T-helper 17 cell (primary cell): ENCODE measurements at regions not wholly inside any gene's neighbourhood (a gene's known extent, or its start where the extent isn't known, plus 50 kb on each side); places are given as distances from the start of the nearest gene placed in this dataset.
"Not testable (repeated sequence)": the region's sequence is repeated elsewhere in the genome, so short reads cannot be mapped to it uniquely, and the experiment has no call there.

Source experiments
- ATAC-seq: fragments of 150-1000 bp; cut with Tn5 transposase; 2 replicates; pipeline ENCODE4 v1.10.0; 2021; ENCODE audit warnings: mild to moderate bottlenecking, moderate library complexity
- DNase-seq, 3 donors: peaks; one replicate each; pipeline versions ENCODE4 v3.0.0 to v3.0.0-alpha.2; 2020 to 2021
- H3K9me3 ChIP-seq: one replicate; pipeline ENCODE4 v1.7.0; 2013; ENCODE audit warnings: low read length, mild to moderate bottlenecking; ENCODE audit not compliant: control insufficient read depth, poor library complexity, severe bottlenecking
- H3K27ac Mint-ChIP-seq: one replicate; pipeline ENCODE4 v1.8.0; 2022; ENCODE audit warnings: mild to moderate bottlenecking, moderate library complexity, mixed read lengths
- H3K27me3 Mint-ChIP-seq: one replicate; pipeline ENCODE4 v1.8.0; 2022; ENCODE audit warnings: mixed read lengths
- H3K36me3 Mint-ChIP-seq: one replicate; pipeline ENCODE4 v1.8.0; 2022; ENCODE audit warnings: low read depth, mixed read lengths
- H3K4me1 Mint-ChIP-seq: one replicate; pipeline ENCODE4 v1.8.0; 2022; ENCODE audit warnings: mild to moderate bottlenecking, mixed read lengths
- H3K4me3 Mint-ChIP-seq: one replicate; pipeline ENCODE4 v1.8.0; 2022; ENCODE audit warnings: mild to moderate bottlenecking, moderate library complexity, mixed read lengths

- H3K36me3 Mint-ChIP-seq, result no peaks in the 10 kb centered on the region
- ATAC-seq (no peak), DNase-seq (no peak)
- H3K4me1 Mint-ChIP-seq, result no peaks in the 10 kb centered on the region
- H3K4me3 Mint-ChIP-seq, result no peak overlapping the region
- no peaks in the 10 kb centered on the region for H3K27me3 Mint-ChIP-seq
- H3K9me3 ChIP-seq, result no peaks in the 10 kb centered on the region
- no peak overlapping the region for H3K27ac Mint-ChIP-seq
These were observed 1747.9 kb upstream of the SPRY2 start for GRCh38 chr13:82088781-82089180.

GRCh38 chr13:82076496-82076895 is 1735.6 kb upstream of the SPRY2 start:
- Mint-ChIP-seq H3K4me1 (no peaks in the 10 kb centered on the region), H3K27me3 (no peaks in the 10 kb centered on the region), H3K4me3 (no peak overlapping the region), H3K36me3 (no peaks in the 10 kb centered on the region), H3K27ac (no peak overlapping the region)
- H3K9me3 ChIP-seq, result peaks cover 4% of the 10 kb centered on the region
- ATAC-seq (no peak), DNase-seq (no peak)

GRCh38 chr13:82070416-82070815 is 1729.5 kb upstream of the SPRY2 start:
- Mint-ChIP-seq H3K36me3 (no peaks in the 10 kb centered on the region), H3K4me1 (no peaks in the 10 kb centered on the region), H3K27me3 (no peaks in the 10 kb centered on the region), H3K27ac (no peak overlapping the region), H3K4me3 (no peak overlapping the region)
- DNase-seq (no peak), ATAC-seq (no peak)
- peaks cover 4% of the 10 kb centered on the region for H3K9me3 ChIP-seq

GRCh38 chr13:82062772-82063171 is 1721.8 kb upstream of the SPRY2 start:
- no peaks in the 10 kb centered on the region for H3K27me3 Mint-ChIP-seq
- H3K4me3 Mint-ChIP-seq, result no peak overlapping the region
- H3K4me1 Mint-ChIP-seq, result no peaks in the 10 kb centered on the region
- no peaks in the 10 kb centered on the region for H3K9me3 ChIP-seq
- DNase-seq (no peak), ATAC-seq (no peak)
- H3K27ac Mint-ChIP-seq, result no peak overlapping the region
- no peaks in the 10 kb centered on the region for H3K36me3 Mint-ChIP-seq

GRCh38 chr13:82058364-82058763 is 1717.4 kb upstream of the SPRY2 start:
- ATAC-seq (no peak), DNase-seq (no peak)
- H3K4me3 Mint-ChIP-seq, result no peak overlapping the region
- no peak overlapping the region for H3K27ac Mint-ChIP-seq
- no peaks in the 10 kb centered on the region for H3K36me3 Mint-ChIP-seq
- H3K9me3 ChIP-seq, result no peaks in the 10 kb centered on the region
- H3K27me3 Mint-ChIP-seq, result no peaks in the 10 kb centered on the region
- no peaks in the 10 kb centered on the region for H3K4me1 Mint-ChIP-seq

GRCh38 chr13:82045316-82045715 is 1704.4 kb upstream of the SPRY2 start:
- ATAC-seq, H3K36me3 Mint-ChIP-seq, H3K27me3 Mint-ChIP-seq, H3K9me3 ChIP-seq, DNase-seq, H3K27ac Mint-ChIP-seq, H3K4me3 Mint-ChIP-seq, H3K4me1 Mint-ChIP-seq: not testable (repeated sequence)

- Mint-ChIP-seq H3K27me3 (no peaks in the 10 kb centered on the region), H3K27ac (no peak overlapping the region), H3K36me3 (no peaks in the 10 kb centered on the region), H3K4me3 (no peak overlapping the region), H3K4me1 (no peaks in the 10 kb centered on the region)
- ATAC-seq (no peak), DNase-seq (no peak)
- H3K9me3 ChIP-seq, result no peaks in the 10 kb centered on the region
These were observed 1695.7 kb upstream of the SPRY2 start for GRCh38 chr13:82036602-82037001.

GRCh38 chr13:82011355-82011754 is 1670.4 kb upstream of the SPRY2 start:
- Mint-ChIP-seq H3K4me1 (no peaks in the 10 kb centered on the region), H3K27ac (no peak overlapping the region), H3K36me3 (no peaks in the 10 kb centered on the region), H3K4me3 (no peak overlapping the region), H3K27me3 (no peaks in the 10 kb centered on the region)
- ATAC-seq, result no peak
- no peaks in the 10 kb centered on the region for H3K9me3 ChIP-seq
- DNase-seq, result no peak

- Mint-ChIP-seq H3K27me3 (no peaks in the 10 kb centered on the region), H3K27ac (no peak overlapping the region), H3K36me3 (no peaks in the 10 kb centered on the region), H3K4me3 (no peak overlapping the region), H3K4me1 (no peaks in the 10 kb centered on the region)
- ATAC-seq, result no peak
- H3K9me3 ChIP-seq, result no peaks in the 10 kb centered on the region
- DNase-seq, result no peak
These were observed 1669.9 kb upstream of the SPRY2 start for GRCh38 chr13:82010780-82011179.

GRCh38 chr13:82002710-82003109 is 1661.8 kb upstream of the SPRY2 start:
- DNase-seq, result no peak
- H3K27ac Mint-ChIP-seq, result no peak overlapping the region
- H3K27me3 Mint-ChIP-seq, result no peaks in the 10 kb centered on the region

GRCh38 chr13:81995316-81995715 is 1654.4 kb upstream of the SPRY2 start:
- H3K27ac Mint-ChIP-seq, result no peak overlapping the region
- ATAC-seq (no peak), DNase-seq (no peak)
- H3K4me3 Mint-ChIP-seq, result no peak overlapping the region
- H3K9me3 ChIP-seq, result peaks cover 1% of the 10 kb centered on the region
- H3K36me3 Mint-ChIP-seq, result no peaks in the 10 kb centered on the region
- H3K27me3 Mint-ChIP-seq, result no peaks in the 10 kb centered on the region
- H3K4me1 Mint-ChIP-seq, result no peaks in the 10 kb centered on the region

More at GRCh38 chr13:82002710-82003109, 1661.8 kb upstream of the SPRY2 start:
- ATAC-seq, result no peak
- peaks cover 2% of the 10 kb centered on the region for H3K9me3 ChIP-seq
- Mint-ChIP-seq H3K36me3 (no peaks in the 10 kb centered on the region), H3K4me1 (no peaks in the 10 kb centered on the region), H3K4me3 (no peak overlapping the region)

- no peaks in the 10 kb centered on the region for H3K27me3 Mint-ChIP-seq
- H3K4me1 Mint-ChIP-seq, result no peaks in the 10 kb centered on the region
- no peak overlapping the region for H3K4me3 Mint-ChIP-seq
- no peaks in the 10 kb centered on the region for H3K36me3 Mint-ChIP-seq
- H3K9me3 ChIP-seq, result no peaks in the 10 kb centered on the region
- no peak overlapping the region for H3K27ac Mint-ChIP-seq
- DNase-seq (no peak), ATAC-seq (no peak)
These were observed 1649.7 kb upstream of the SPRY2 start for GRCh38 chr13:81990652-81991051.

GRCh38 chr13:81988567-81988966 is 1647.6 kb upstream of the SPRY2 start:
- DNase-seq (no peak), ATAC-seq (no peak)
- no peaks in the 10 kb centered on the region for H3K9me3 ChIP-seq
- H3K27ac Mint-ChIP-seq, result no peak overlapping the region
- no peaks in the 10 kb centered on the region for H3K36me3 Mint-ChIP-seq
- no peak overlapping the region for H3K4me3 Mint-ChIP-seq
- no peaks in the 10 kb centered on the region for H3K4me1 Mint-ChIP-seq
- H3K27me3 Mint-ChIP-seq, result no peaks in the 10 kb centered on the region

- Mint-ChIP-seq H3K4me1 (no peaks in the 10 kb centered on the region), H3K4me3 (no peak overlapping the region)
- no peak for DNase-seq
These were observed 1646.9 kb upstream of the SPRY2 start for GRCh38 chr13:81987677-81988357.

More at GRCh38 chr13:81987677-81988357, 1646.9 kb upstream of the SPRY2 start:
- H3K27ac Mint-ChIP-seq, result no peak overlapping the region
- H3K27me3 Mint-ChIP-seq, result no peaks in the 10 kb centered on the region
- no peaks in the 10 kb centered on the region for H3K9me3 ChIP-seq
- no peak for ATAC-seq
- no peaks in the 10 kb centered on the region for H3K36me3 Mint-ChIP-seq
